ENCODE measurements at regions not wholly inside any gene's neighbourhood (a gene's known extent, or its start where the extent isn't known, plus 50 kb on each side); places are given as distances from the start of the nearest gene placed in this dataset.

GRCh38 chr3:167188592-167188991 is 191.5 kb downstream of the ZBBX start:
- no peaks in the 10 kb centered on the region for H3K4me1 ChIP-seq
- intact Hi-C loops (cut with DNase I) = no loop called here
- H3K4me3 ChIP-seq = no peak overlapping the region
- no peak overlapping the region for H3K27ac ChIP-seq
- TF ChIP-seq CTCF (IDR thresholded peaks at IDR 0.05) = no peak
- no peak overlapping the region for H3K9ac ChIP-seq (ENCODE audit: low read depth in 2 of 2, low read length in 2 of 2)
- no peaks in the 10 kb centered on the region for H3K36me3 ChIP-seq
- no peaks in the 10 kb centered on the region for H3K9me3 ChIP-seq
- DNase-seq = no peak
- no peaks in the 10 kb centered on the region for H3K27me3 ChIP-seq

- intact Hi-C loops (cut with DNase I) = no loop called here
- no peaks in the 10 kb centered on the region for H3K4me1 ChIP-seq
Measured at GRCh38 chr3:167187221-167187620, 192.9 kb downstream of the ZBBX start.

GRCh38 chr3:167184511-167184910 is 195.6 kb downstream of the ZBBX start:
- TF ChIP-seq CTCF (IDR thresholded peaks at IDR 0.05) = no peak
- Histone ChIP-seq H3K9me3 (no peaks in the 10 kb centered on the region), H3K27ac (no peak overlapping the region), H3K36me3 (no peaks in the 10 kb centered on the region), H3K4me3 (no peak overlapping the region), H3K9ac (ENCODE audit: low read depth in 2 of 2, low read length in 2 of 2) (no peak overlapping the region), H3K4me1 (no peaks in the 10 kb centered on the region), H3K27me3 (no peaks in the 10 kb centered on the region)
- no peak for DNase-seq
- intact Hi-C loops (cut with DNase I) = no loop called here

More at GRCh38 chr3:167187221-167187620, 192.9 kb downstream of the ZBBX start:
- Histone ChIP-seq H3K4me3 (no peak overlapping the region), H3K36me3 (no peaks in the 10 kb centered on the region), H3K27ac (no peak overlapping the region), H3K9ac (ENCODE audit: low read depth in 2 of 2, low read length in 2 of 2) (no peak overlapping the region), H3K9me3 (no peaks in the 10 kb centered on the region), H3K27me3 (no peaks in the 10 kb centered on the region)
- DNase-seq = no peak
- TF ChIP-seq CTCF (IDR thresholded peaks at IDR 0.05) = no peak

GRCh38 chr3:167172377-167172776 is 207.7 kb downstream of the ZBBX start:
- no peak overlapping the region for H3K4me3 ChIP-seq
- no peaks in the 10 kb centered on the region for H3K27me3 ChIP-seq
- H3K27ac ChIP-seq = no peak overlapping the region
- TF ChIP-seq CTCF (IDR thresholded peaks at IDR 0.05) = no peak
- no peak overlapping the region for H3K9ac ChIP-seq (ENCODE audit: low read depth in 2 of 2, low read length in 2 of 2)
- no peaks in the 10 kb centered on the region for H3K36me3 ChIP-seq
- H3K4me1 ChIP-seq = no peaks in the 10 kb centered on the region
- no peak for DNase-seq
- H3K9me3 ChIP-seq = no peaks in the 10 kb centered on the region
- intact Hi-C loops (cut with DNase I) = no loop called here

- intact Hi-C loops (cut with DNase I) = no loop called here
- H3K27ac ChIP-seq = no peak overlapping the region
- no peaks in the 10 kb centered on the region for H3K9me3 ChIP-seq
- H3K4me1 ChIP-seq = no peaks in the 10 kb centered on the region
- no peaks in the 10 kb centered on the region for H3K27me3 ChIP-seq
- no peak overlapping the region for H3K4me3 ChIP-seq
- DNase-seq = no peak
- TF ChIP-seq CTCF (IDR thresholded peaks at IDR 0.05) = no peak
- H3K36me3 ChIP-seq = no peaks in the 10 kb centered on the region
- H3K9ac ChIP-seq (ENCODE audit: low read depth in 2 of 2, low read length in 2 of 2) = no peak overlapping the region
Measured at GRCh38 chr3:167167491-167167890, 212.6 kb downstream of the ZBBX start.
